Urinary bladder (tissue), 3 donors: ENCODE measurements at regions not wholly inside any gene's neighbourhood (a gene's known extent, or its start where the extent isn't known, plus 50 kb on each side); places are given as distances from the start of the nearest gene placed in this dataset.

ENCODE experiments used
- DNase-seq: peaks from one replicate; pipeline ENCODE4 v3.0.0-alpha.2; 2015; ENCODE audit errors: extremely low spot score
- H3K27ac ChIP-seq: one replicate; pipeline ENCODE4 v1.5.1; 2013; ENCODE audit warnings: low read depth, mild to moderate bottlenecking, moderate library complexity
- H3K36me3 ChIP-seq: one replicate; pipeline ENCODE4 v1.6.1; 2013; ENCODE audit warnings: mild to moderate bottlenecking, moderate library complexity; ENCODE audit not compliant: insufficient read depth
- H3K4me1 ChIP-seq: one replicate; pipeline ENCODE4 v1.6.1; 2013; ENCODE audit warnings: mild to moderate bottlenecking, moderate library complexity; ENCODE audit not compliant: insufficient read depth
- H3K4me3 ChIP-seq: one replicate; pipeline ENCODE4 v1.5.1; 2013; ENCODE audit warnings: low read depth, low read length
- WGBS: extraction: QIAGEN DNeasy Blood & Tissue Kit; methylation state at CpG from one replicate; pipeline ENCODE4 v1.1.7; 2013; 5-methylcytosine and 5-hydroxymethylcytosine counted together
- donor health status: healthy with polysubstance abuse.
- donor health status: healthy.

DNA sequence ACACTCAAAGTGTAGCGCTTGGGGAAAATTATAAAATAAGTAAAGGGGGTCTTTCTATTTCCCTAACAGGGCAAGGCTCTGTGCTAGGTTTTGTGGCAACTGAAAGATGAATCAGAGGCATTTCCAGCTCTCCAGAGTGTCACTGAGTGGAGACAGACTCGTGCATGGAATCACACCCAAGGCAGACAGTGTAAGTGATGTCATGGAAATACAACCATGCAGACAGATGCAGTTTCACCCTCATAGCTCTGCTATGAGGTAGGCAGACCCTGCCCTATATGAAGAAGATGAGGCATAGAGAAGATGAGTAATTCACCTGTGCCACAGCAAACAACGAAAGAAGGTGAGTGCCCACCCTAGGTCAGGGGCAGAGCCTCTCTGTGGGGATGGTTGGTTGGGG is 57.2 kb upstream of the PITRM1 start:
- DNase-seq = no peak
- H3K27ac ChIP-seq = no peak overlapping the region
- 87% methylated on average over 3 of the region's 3 CpGs for WGBS
- H3K4me3 ChIP-seq = no peak overlapping the region
- no peaks in the 10 kb centered on the region for H3K36me3 ChIP-seq
- H3K4me1 ChIP-seq = peaks cover 2% of the 10 kb centered on the region

DNA sequence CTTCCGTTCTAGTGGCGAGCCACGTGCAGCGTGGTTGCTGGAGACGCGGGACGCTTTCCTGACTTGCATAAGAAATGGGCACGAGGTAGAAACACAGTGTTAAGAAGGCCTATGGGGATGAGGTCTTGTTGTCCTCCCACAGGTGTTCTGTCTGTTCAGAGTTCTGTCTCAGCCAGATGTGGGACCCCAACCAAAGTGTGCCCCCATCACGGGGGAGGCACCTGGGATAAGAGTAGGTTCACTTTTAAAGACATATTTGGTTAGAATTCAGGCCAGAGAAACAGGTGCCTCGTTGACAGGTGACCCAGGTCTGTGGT is 56.0 kb upstream of the PITRM1 start:
- no peak overlapping the region for H3K4me3 ChIP-seq
- no peak for DNase-seq
- H3K4me1 ChIP-seq = peaks cover 2% of the 10 kb centered on the region
- no peaks in the 10 kb centered on the region for H3K36me3 ChIP-seq
- H3K27ac ChIP-seq = no peak overlapping the region
- 89% methylated on average over 10 of the region's 10 CpGs for WGBS

DNA sequence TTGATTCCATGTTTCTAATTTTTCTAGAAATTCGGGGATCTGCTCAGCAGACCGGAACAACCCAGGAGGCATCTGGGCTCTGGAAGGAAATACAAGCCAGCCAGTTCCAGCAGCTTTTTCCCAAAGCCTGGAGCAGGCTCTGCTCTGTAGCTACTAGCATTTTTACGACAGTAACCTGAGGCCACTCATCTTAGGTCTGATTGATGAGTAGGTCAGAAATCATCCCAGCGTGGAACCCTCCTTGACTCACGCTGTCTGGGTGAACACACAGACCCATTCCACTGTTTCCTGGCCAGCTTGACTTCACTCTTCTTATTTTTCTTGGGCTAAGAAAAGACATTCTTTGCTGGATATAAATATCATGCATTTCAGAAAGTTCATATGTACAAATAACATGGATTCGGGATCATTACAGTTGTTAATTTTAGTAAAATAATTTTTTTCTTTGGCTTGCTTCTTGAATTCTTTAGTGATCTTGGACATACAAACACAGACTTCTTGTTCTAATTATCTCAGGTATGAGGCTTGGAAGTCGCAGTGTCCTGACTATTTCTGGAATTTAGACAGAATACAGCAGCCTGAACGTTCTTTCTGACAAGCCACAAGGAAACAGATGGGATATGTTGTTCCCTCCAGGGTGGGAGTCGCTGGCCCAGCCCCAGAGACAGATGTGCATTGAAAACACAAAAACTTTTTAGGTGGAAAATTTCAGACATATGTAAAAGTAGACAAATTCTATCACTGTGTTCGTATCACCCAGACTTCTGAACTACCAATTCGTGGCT is 54.6 kb upstream of the PITRM1 start:
- no peak overlapping the region for H3K27ac ChIP-seq
- H3K4me3 ChIP-seq = no peak overlapping the region
- H3K4me1 ChIP-seq = peaks cover 2% of the 10 kb centered on the region
- H3K36me3 ChIP-seq = no peaks in the 10 kb centered on the region
- 38% methylated on average over 11 of the region's 11 CpGs for WGBS
- DNase-seq = no peak

DNA sequence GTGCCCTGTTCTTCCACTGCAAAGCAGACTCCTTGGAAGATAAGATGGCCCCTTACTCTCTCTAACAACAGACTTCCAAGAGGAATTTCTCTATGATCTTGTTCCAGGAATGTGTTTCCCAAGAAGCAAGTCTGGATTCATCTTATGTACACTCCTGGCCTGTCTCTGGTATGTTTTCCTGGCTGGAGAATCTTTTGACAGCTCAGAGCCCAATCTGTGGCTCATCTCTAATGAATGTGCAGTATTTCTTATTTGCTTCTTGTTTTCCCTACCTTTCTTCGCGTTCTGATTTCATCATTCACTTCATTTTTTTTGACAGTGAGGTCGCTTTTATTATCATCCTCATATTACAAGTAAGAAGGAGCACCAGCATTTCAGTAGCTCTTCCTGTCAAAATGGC is 53.0 kb upstream of the PITRM1 start:
- Histone ChIP-seq H3K4me1 (peaks cover 2% of the 10 kb centered on the region), H3K27ac (no peak overlapping the region), H3K36me3 (no peaks in the 10 kb centered on the region), H3K4me3 (no peak overlapping the region)
- DNase-seq = no peak
- 42% methylated on average over 3 of the region's 3 CpGs for WGBS

DNA sequence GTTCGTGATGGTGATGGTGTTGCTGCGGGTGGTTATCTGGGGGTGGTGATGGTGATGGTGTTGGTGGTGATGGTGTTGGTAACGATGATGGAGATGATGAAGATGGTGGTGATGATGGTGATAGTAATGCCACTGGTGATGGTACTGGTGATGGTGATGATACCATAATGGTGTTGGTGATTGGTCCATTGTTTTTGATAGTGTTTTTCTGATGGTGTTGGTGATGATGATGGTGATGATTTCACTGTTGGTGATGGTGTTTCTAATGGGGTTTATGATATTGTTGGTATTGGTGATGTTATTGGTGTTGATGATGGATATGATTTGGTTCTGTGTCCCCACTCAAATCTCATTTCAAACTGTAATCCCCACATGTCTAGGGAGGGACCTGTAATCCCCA is 51.7 kb upstream of the PITRM1 start:
- WGBS = 97% methylated on average over 3 of the region's 3 CpGs

DNA sequence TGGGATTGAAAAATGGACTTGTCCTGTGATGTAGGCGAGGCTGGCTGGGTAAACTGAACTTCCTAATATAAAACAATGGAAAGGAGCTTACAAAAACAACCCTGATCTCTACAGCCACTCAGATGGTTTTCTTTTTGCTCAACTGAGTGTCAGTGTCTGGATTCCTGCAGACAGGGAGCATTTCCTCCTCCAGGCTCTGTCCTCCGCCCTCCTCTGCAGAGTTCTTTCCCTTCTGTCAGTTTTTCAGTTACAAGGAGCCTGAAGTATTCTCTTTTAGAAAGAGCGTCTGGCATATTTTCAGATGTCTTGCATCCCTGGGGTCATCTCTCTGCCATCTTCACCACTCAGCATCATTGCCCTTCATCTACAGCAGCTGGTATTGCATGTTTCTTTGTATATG is 50.0 kb upstream of the PITRM1 start:
- Histone ChIP-seq H3K4me1 (peaks cover 2% of the 10 kb centered on the region), H3K4me3 (no peak overlapping the region), H3K27ac (no peak overlapping the region), H3K36me3 (no peaks in the 10 kb centered on the region)
- 87% methylated on average over 3 of the region's 3 CpGs for WGBS
- DNase-seq = no peak

More for the DNA sequence above, 51.7 kb upstream of the PITRM1 start:
- H3K4me3 ChIP-seq = no peak overlapping the region
- no peaks in the 10 kb centered on the region for H3K36me3 ChIP-seq
- H3K27ac ChIP-seq = no peak overlapping the region
- DNase-seq = no peak
- peaks cover 2% of the 10 kb centered on the region for H3K4me1 ChIP-seq
